ENCODE measurements at regions not wholly inside any gene's neighbourhood (a gene's known extent, or its start where the extent isn't known, plus 50 kb on each side); places are given as distances from the start of the nearest gene placed in this dataset.
A peak's percentile ranks its signal among the peaks of the same experiment; 100 is the strongest.
"Not testable (repeated sequence)": the region's sequence is repeated elsewhere in the genome, so short reads cannot be mapped to it uniquely, and the experiment has no call there.

DNA sequence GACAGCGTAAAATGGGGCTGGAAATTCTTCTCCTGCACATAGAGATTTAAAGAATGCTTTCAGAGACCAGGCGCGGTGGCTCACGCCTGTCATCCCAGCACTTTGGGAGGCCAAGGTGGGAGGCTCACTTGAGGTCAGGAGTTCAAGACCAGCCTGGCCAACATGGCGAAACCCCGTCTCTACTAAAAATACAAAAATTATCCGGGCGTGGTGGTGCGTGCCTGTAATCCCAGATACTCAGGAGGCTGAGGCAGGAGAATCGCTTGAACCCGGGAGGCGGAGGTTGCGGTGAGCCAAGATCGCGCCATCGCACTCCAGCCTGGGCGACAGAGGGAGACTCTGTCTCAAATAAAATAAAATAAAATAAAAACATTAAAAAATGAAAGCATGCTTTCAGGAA lies 107.4 kb downstream of the CRLF2 start:
- H3K79me1 ChIP-seq (ENCODE audit: low read depth, low read length); H3K27ac ChIP-seq (replicated peaks; ENCODE audit: low read length); H2AFZ ChIP-seq (ENCODE audit: low read length); H3K23ac ChIP-seq (ENCODE audit: low read depth, low read length, poor library complexity); H3K9ac ChIP-seq (ENCODE audit: low read depth, low read length, poor library complexity); H3K36me3 ChIP-seq (replicated peaks in 1 of 2; ENCODE audit: control insufficient read depth in 2 of 2, insufficient read depth in 2 of 2, low read length in 2 of 2); H3K9me3 ChIP-seq (replicated peaks in 1 of 2; ENCODE audit: control insufficient read depth in 2 of 2, insufficient read depth in 1 of 2, low read depth in 1 of 2, low read length in 2 of 2); H4K8ac ChIP-seq (ENCODE audit: low read depth, low read length); H2BK5ac ChIP-seq (ENCODE audit: low read length); H3K14ac ChIP-seq (ENCODE audit: low read length); H2BK12ac ChIP-seq (ENCODE audit: low read length); H2BK120ac ChIP-seq (ENCODE audit: low read depth, low read length); H3K4me3 ChIP-seq (ENCODE audit: low read length in 2 of 2); H3K4ac ChIP-seq (ENCODE audit: low read length); H2AK5ac ChIP-seq (ENCODE audit: low read depth, low read length); H2BK15ac ChIP-seq (ENCODE audit: low read length); H3K27me3 ChIP-seq (ENCODE audit: control insufficient read depth in 3 of 3, insufficient read depth in 3 of 3, low read depth in 1 of 3, low read length in 3 of 3); DNase-seq (ENCODE audit: low spot score); H3K18ac ChIP-seq (ENCODE audit: low read length); H3K4me2 ChIP-seq (ENCODE audit: insufficient read depth, low read length, poor library complexity, severe bottlenecking); H4K91ac ChIP-seq (ENCODE audit: low read depth, low read length, poor library complexity): not testable (repeated sequence)
- peaks cover 9 to 11% of the 10 kb centered on the region in 2 donors for H3K4me1 ChIP-seq (ENCODE audit: control insufficient read depth in 2 of 2, insufficient read depth in 1 of 2, low read depth in 1 of 2, low read length in 2 of 2)
- no CpG with 5 or more reads among the region's 17 CpGs for WGBS, 2 donors (ENCODE audit: extremely low coverage in 2 of 2, insufficient read length in 2 of 2, insufficient replicate concordance in 1 of 2)

DNA sequence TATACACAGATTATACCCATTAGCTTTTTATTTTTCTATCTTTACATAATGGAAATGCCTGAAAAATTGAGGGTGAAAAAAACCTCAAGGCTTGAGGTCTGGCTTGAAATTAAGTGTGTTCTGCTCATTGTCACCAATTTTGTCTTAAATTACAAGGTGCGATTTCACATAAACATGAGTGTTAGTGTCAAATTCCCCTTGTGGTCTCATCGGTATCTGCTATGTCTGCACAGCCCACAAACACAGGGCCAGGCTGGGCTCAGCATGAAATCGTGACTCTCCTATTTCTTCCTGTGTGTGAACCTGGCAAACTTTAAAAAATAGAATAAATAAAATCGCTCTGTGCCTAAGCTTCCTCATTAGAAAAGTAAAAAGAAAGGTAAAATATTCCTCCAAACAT lies 109.1 kb downstream of the CRLF2 start:
- DNase-seq (ENCODE audit: low spot score) = no peak
- no peak overlapping the region for H3K18ac ChIP-seq (ENCODE audit: low read length)
- H3K36me3 ChIP-seq (replicated peaks in 1 of 2; ENCODE audit: control insufficient read depth in 2 of 2, insufficient read depth in 2 of 2, low read length in 2 of 2) = no peaks in the 10 kb centered on the region
- no peak overlapping the region for H2BK15ac ChIP-seq (ENCODE audit: low read length)
- H3K79me1 ChIP-seq (ENCODE audit: low read depth, low read length) = no peaks in the 10 kb centered on the region
- no peak overlapping the region for H4K8ac ChIP-seq (ENCODE audit: low read depth, low read length)
- no peak overlapping the region for H3K23ac ChIP-seq (ENCODE audit: low read depth, low read length, poor library complexity)
- no peak overlapping the region for H3K4me3 ChIP-seq (ENCODE audit: low read length in 2 of 2)
- no peak overlapping the region for H2AFZ ChIP-seq (ENCODE audit: low read length)
- WGBS, 2 donors (ENCODE audit: extremely low coverage in 2 of 2, insufficient read length in 2 of 2, insufficient replicate concordance in 1 of 2) = no CpG with 5 or more reads among the region's 4 CpGs
- no peak overlapping the region for H2BK5ac ChIP-seq (ENCODE audit: low read length)
- no peak overlapping the region for H4K91ac ChIP-seq (ENCODE audit: low read depth, low read length, poor library complexity)
- no peak overlapping the region for H2BK12ac ChIP-seq (ENCODE audit: low read length)
- no peak overlapping the region for H3K4me2 ChIP-seq (ENCODE audit: insufficient read depth, low read length, poor library complexity, severe bottlenecking)
- H3K4me1 ChIP-seq (ENCODE audit: control insufficient read depth in 2 of 2, insufficient read depth in 1 of 2, low read depth in 1 of 2, low read length in 2 of 2) = peaks cover 2 to 8% of the 10 kb centered on the region in 2 donors
- H2AK5ac ChIP-seq (ENCODE audit: low read depth, low read length) = no peak overlapping the region
- no peak overlapping the region for H3K4ac ChIP-seq (ENCODE audit: low read length)
- no peaks in the 10 kb centered on the region for H3K27me3 ChIP-seq (ENCODE audit: control insufficient read depth in 3 of 3, insufficient read depth in 3 of 3, low read depth in 1 of 3, low read length in 3 of 3)
- H2BK120ac ChIP-seq (ENCODE audit: low read depth, low read length) = no peak overlapping the region
- no peaks in the 10 kb centered on the region for H3K9me3 ChIP-seq (replicated peaks in 1 of 2; ENCODE audit: control insufficient read depth in 2 of 2, insufficient read depth in 1 of 2, low read depth in 1 of 2, low read length in 2 of 2)
- H3K14ac ChIP-seq (ENCODE audit: low read length) = no peak overlapping the region
- no peak overlapping the region for H3K27ac ChIP-seq (replicated peaks; ENCODE audit: low read length)
- no peak overlapping the region for H3K9ac ChIP-seq (ENCODE audit: low read depth, low read length, poor library complexity)

DNA sequence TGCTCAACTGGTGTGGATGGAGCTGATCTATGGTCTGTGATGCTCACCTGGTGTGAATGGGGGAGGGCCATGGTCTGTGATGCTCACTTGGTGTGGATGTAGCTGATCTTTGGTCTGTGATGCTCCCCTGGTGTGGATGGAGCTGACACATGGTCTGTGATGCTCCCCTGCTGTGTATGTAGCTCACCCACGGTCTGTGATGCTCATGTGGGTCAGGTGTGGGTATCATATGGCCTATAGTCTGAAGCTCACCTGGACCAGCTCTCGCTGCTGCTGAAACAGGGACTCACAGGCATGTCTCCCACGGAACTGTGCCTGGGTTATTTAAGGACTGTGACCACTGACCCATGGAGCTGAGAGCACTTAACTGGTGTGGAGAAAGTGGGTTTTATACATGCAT lies 109.7 kb downstream of the CRLF2 start:
- Histone ChIP-seq H2BK120ac (ENCODE audit: low read depth, low read length) (no peak overlapping the region), H3K9me3 (replicated peaks in 1 of 2; ENCODE audit: control insufficient read depth in 2 of 2, insufficient read depth in 1 of 2, low read depth in 1 of 2, low read length in 2 of 2) (no peaks in the 10 kb centered on the region), H3K4me3 (ENCODE audit: low read length in 2 of 2) (no peak overlapping the region), H3K27me3 (ENCODE audit: control insufficient read depth in 3 of 3, insufficient read depth in 3 of 3, low read depth in 1 of 3, low read length in 3 of 3) (no peaks in the 10 kb centered on the region), H3K4me1 (ENCODE audit: control insufficient read depth in 2 of 2, insufficient read depth in 1 of 2, low read depth in 1 of 2, low read length in 2 of 2) (peaks cover 0 to 8% of the 10 kb centered on the region in 2 donors), H2BK5ac (ENCODE audit: low read length) (peak overlapping the region; percentile 71), H4K91ac (ENCODE audit: low read depth, low read length, poor library complexity) (no peak overlapping the region), H2AK5ac (ENCODE audit: low read depth, low read length) (peak overlapping the region; percentile 96), H2BK15ac (ENCODE audit: low read length) (peak overlapping the region; percentile 98), H3K4ac (ENCODE audit: low read length) (peak overlapping the region; percentile 10), H3K18ac (ENCODE audit: low read length) (peak overlapping the region; percentile 76), H3K36me3 (replicated peaks in 1 of 2; ENCODE audit: control insufficient read depth in 2 of 2, insufficient read depth in 2 of 2, low read length in 2 of 2) (no peaks in the 10 kb centered on the region), H3K23ac (ENCODE audit: low read depth, low read length, poor library complexity) (peak overlapping the region; percentile 55), H3K27ac (replicated peaks; ENCODE audit: low read length) (no peak overlapping the region), H2BK12ac (ENCODE audit: low read length) (peak overlapping the region; percentile 94), H2AFZ (ENCODE audit: low read length) (no peak overlapping the region), H3K4me2 (ENCODE audit: insufficient read depth, low read length, poor library complexity, severe bottlenecking) (no peak overlapping the region), H3K14ac (ENCODE audit: low read length) (peak overlapping the region; percentile 4), H3K9ac (ENCODE audit: low read depth, low read length, poor library complexity) (peak overlapping the region; percentile 44), H4K8ac (ENCODE audit: low read depth, low read length) (no peak overlapping the region), H3K79me1 (ENCODE audit: low read depth, low read length) (no peaks in the 10 kb centered on the region)
- no peak for DNase-seq (ENCODE audit: low spot score)
- WGBS, 2 donors (ENCODE audit: extremely low coverage in 2 of 2, insufficient read length in 2 of 2, insufficient replicate concordance in 1 of 2) = no CpG with 5 or more reads among the region's 3 CpGs

DNA sequence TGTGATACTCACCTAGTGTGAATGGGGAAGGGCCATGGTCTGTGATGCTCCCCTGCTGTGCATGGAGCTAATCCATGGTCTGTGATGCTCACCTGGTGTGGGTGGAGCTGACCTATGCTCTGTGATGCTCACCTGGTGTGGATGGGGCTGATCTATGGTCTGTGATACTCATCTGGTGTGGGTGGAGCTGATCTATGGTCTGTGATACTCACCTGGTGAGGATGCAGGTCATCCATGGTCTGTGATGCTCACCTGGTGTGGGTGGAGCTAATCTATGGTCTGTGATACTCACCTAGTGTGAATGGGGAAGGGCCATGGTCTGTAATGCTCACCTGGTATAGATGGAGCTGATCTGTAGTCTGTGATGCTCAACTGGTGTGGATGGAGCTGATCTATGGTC lies 110.2 kb downstream of the CRLF2 start:
- H3K27ac ChIP-seq (replicated peaks; ENCODE audit: low read length); H2AFZ ChIP-seq (ENCODE audit: low read length); H2AK5ac ChIP-seq (ENCODE audit: low read depth, low read length); H3K4me2 ChIP-seq (ENCODE audit: insufficient read depth, low read length, poor library complexity, severe bottlenecking); H3K9me3 ChIP-seq (replicated peaks in 1 of 2; ENCODE audit: control insufficient read depth in 2 of 2, insufficient read depth in 1 of 2, low read depth in 1 of 2, low read length in 2 of 2); H2BK5ac ChIP-seq (ENCODE audit: low read length); H4K91ac ChIP-seq (ENCODE audit: low read depth, low read length, poor library complexity); H3K4me1 ChIP-seq (ENCODE audit: control insufficient read depth in 2 of 2, insufficient read depth in 1 of 2, low read depth in 1 of 2, low read length in 2 of 2); H2BK120ac ChIP-seq (ENCODE audit: low read depth, low read length); H3K14ac ChIP-seq (ENCODE audit: low read length); H3K4me3 ChIP-seq (ENCODE audit: low read length in 2 of 2); H3K9ac ChIP-seq (ENCODE audit: low read depth, low read length, poor library complexity); DNase-seq (ENCODE audit: low spot score); H3K23ac ChIP-seq (ENCODE audit: low read depth, low read length, poor library complexity); H3K4ac ChIP-seq (ENCODE audit: low read length); H3K79me1 ChIP-seq (ENCODE audit: low read depth, low read length); H3K27me3 ChIP-seq (ENCODE audit: control insufficient read depth in 3 of 3, insufficient read depth in 3 of 3, low read depth in 1 of 3, low read length in 3 of 3); H2BK12ac ChIP-seq (ENCODE audit: low read length); H3K36me3 ChIP-seq (replicated peaks in 1 of 2; ENCODE audit: control insufficient read depth in 2 of 2, insufficient read depth in 2 of 2, low read length in 2 of 2); H4K8ac ChIP-seq (ENCODE audit: low read depth, low read length); H3K18ac ChIP-seq (ENCODE audit: low read length): not testable (repeated sequence)
- peak overlapping the region; percentile 98 for H2BK15ac ChIP-seq (ENCODE audit: low read length)
